MM.1S (cell line): ENCODE measurements at regions not wholly inside any gene's neighbourhood (a gene's known extent, or its start where the extent isn't known, plus 50 kb on each side); places are given as distances from the start of the nearest gene placed in this dataset.

Experiments
- EZH2phosphoT487 ChIP-seq: fragments of 300-600 bp; sonication (generic); IDR thresholded peaks from 2 replicates; pipeline ENCODE4 v1.6.1; 2018; ENCODE audit warnings: antibody characterized with exemption, low read length
- TF ChIP-seq, protein P1 (sequence below): fragments of 300-600 bp; sonication (generic); IDR thresholded peaks from 2 replicates; pipeline ENCODE4 v1.5.1; 2016; ENCODE audit warnings: antibody characterized with exemption, low read length, mixed read lengths

- TF ChIP-seq, protein P1, sequence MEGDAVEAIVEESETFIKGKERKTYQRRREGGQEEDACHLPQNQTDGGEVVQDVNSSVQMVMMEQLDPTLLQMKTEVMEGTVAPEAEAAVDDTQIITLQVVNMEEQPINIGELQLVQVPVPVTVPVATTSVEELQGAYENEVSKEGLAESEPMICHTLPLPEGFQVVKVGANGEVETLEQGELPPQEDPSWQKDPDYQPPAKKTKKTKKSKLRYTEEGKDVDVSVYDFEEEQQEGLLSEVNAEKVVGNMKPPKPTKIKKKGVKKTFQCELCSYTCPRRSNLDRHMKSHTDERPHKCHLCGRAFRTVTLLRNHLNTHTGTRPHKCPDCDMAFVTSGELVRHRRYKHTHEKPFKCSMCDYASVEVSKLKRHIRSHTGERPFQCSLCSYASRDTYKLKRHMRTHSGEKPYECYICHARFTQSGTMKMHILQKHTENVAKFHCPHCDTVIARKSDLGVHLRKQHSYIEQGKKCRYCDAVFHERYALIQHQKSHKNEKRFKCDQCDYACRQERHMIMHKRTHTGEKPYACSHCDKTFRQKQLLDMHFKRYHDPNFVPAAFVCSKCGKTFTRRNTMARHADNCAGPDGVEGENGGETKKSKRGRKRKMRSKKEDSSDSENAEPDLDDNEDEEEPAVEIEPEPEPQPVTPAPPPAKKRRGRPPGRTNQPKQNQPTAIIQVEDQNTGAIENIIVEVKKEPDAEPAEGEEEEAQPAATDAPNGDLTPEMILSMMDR: no peak
- no peak for TF ChIP-seq EZH2phosphoT487
Observed at GRCh38 chr13:73672492-73672891, 461.7 kb downstream of the KLF12 start.
